ENCODE measurements at regions not wholly inside any gene's neighbourhood (a gene's known extent, or its start where the extent isn't known, plus 50 kb on each side); places are given as distances from the start of the nearest gene placed in this dataset.

GRCh38 chr5:60503771-60504170, 196.2 kb downstream of the DEPDC1B start:
- TF ChIP-seq CTCF (IDR thresholded peaks at IDR 0.05) (no peak), EZH2 (IDR thresholded peaks at IDR 0.05; ENCODE audit: borderline replicate concordance, insufficient read depth, low read depth, low read length, poor library complexity, severe bottlenecking) (no peak)
